HG03175 (cell line): ENCODE measurements at regions not wholly inside any gene's neighbourhood (a gene's known extent, or its start where the extent isn't known, plus 50 kb on each side); places are given as distances from the start of the nearest gene placed in this dataset.

ENCODE experiments used
- ATAC-seq: cut with Tn5 transposase; IDR thresholded peaks from one replicate; pipeline ENCODE4 v1.9.1; 2021; ENCODE audit warnings: mild to moderate bottlenecking, moderate library complexity; ENCODE audit not compliant: unreplicated experiment

- no peak for ATAC-seq
These were observed 51.2 kb upstream of the HNF1B start for GRCh38 chr17:37796076-37796475.
